ENCODE measurements at regions not wholly inside any gene's neighbourhood (a gene's known extent, or its start where the extent isn't known, plus 50 kb on each side); places are given as distances from the start of the nearest gene placed in this dataset.

GRCh38 chr1:232226197-232226712 is 403.7 kb downstream of the SIPA1L2 start:
- TF ChIP-seq POLR2A (IDR thresholded peaks at IDR 0.05) (no peak), POLR2AphosphoS5 (IDR thresholded peaks at IDR 0.05) (no peak)
